ENCODE measurements at regions not wholly inside any gene's neighbourhood (a gene's known extent, or its start where the extent isn't known, plus 50 kb on each side); places are given as distances from the start of the nearest gene placed in this dataset.

- ChIA-PET CTCF (no interaction called here), POLR2A (no interaction called here)
- TF ChIP-seq ARNT (IDR thresholded peaks at IDR 0.05) (no peak), L3MBTL2 (conservative IDR thresholded peaks at IDR 0.05) (no peak), FOXK2 (IDR thresholded peaks at IDR 0.05) (no peak), ZNF384 (IDR thresholded peaks at IDR 0.05) (no peak), FOXA1 (IDR thresholded peaks at IDR 0.05) (no peak), BHLHE40 (IDR thresholded peaks at IDR 0.05; ENCODE audit: borderline replicate concordance) (no peak), ELF4 (IDR thresholded peaks at IDR 0.05) (no peak), PKNOX1 (IDR thresholded peaks at IDR 0.05) (no peak), CTBP1 (IDR thresholded peaks at IDR 0.05; ENCODE audit: borderline replicate concordance) (no peak), NFRKB (IDR thresholded peaks at IDR 0.05) (no peak), HDGF (IDR thresholded peaks at IDR 0.05; ENCODE audit: borderline replicate concordance) (no peak), LEF1 (IDR thresholded peaks at IDR 0.05; ENCODE audit: borderline replicate concordance) (no peak), FOXM1 (IDR thresholded peaks at IDR 0.05; ENCODE audit: borderline replicate concordance) (no peak), SP1 (IDR thresholded peaks at IDR 0.05) (no peak), TARDBP (IDR thresholded peaks at IDR 0.05) (no peak), SUZ12 (IDR thresholded peaks at IDR 0.05) (no peak)
- no peak for DNase-seq (ENCODE audit: extremely low spot score)
Observed at GRCh38 chr3:21235491-21235890, 515.5 kb downstream of the ZNF385D start.

GRCh38 chr3:21234933-21235332, 516.1 kb downstream of the ZNF385D start:
- TF ChIP-seq FOXK2 (IDR thresholded peaks at IDR 0.05) (no peak), HDGF (IDR thresholded peaks at IDR 0.05; ENCODE audit: borderline replicate concordance) (no peak), ARNT (IDR thresholded peaks at IDR 0.05) (no peak), ELF4 (IDR thresholded peaks at IDR 0.05) (no peak), TARDBP (IDR thresholded peaks at IDR 0.05) (no peak), L3MBTL2 (conservative IDR thresholded peaks at IDR 0.05) (no peak), ZNF384 (IDR thresholded peaks at IDR 0.05) (no peak), SUZ12 (IDR thresholded peaks at IDR 0.05) (no peak), FOXM1 (IDR thresholded peaks at IDR 0.05; ENCODE audit: borderline replicate concordance) (no peak)
- CTCF ChIA-PET = no interaction called here
- no peak for DNase-seq (ENCODE audit: extremely low spot score)
- POLR2A ChIA-PET = no interaction called here

- no peak for TF ChIP-seq L3MBTL2 (conservative IDR thresholded peaks at IDR 0.05)
- TF ChIP-seq SP1 (IDR thresholded peaks at IDR 0.05) = no peak
- no peak for TF ChIP-seq HDGF (IDR thresholded peaks at IDR 0.05; ENCODE audit: borderline replicate concordance)
- TF ChIP-seq BHLHE40 (IDR thresholded peaks at IDR 0.05; ENCODE audit: borderline replicate concordance) = no peak
- no peak for TF ChIP-seq TARDBP (IDR thresholded peaks at IDR 0.05)
- TF ChIP-seq ELF4 (IDR thresholded peaks at IDR 0.05) = no peak
- TF ChIP-seq NFRKB (IDR thresholded peaks at IDR 0.05) = no peak
- no peak for TF ChIP-seq PKNOX1 (IDR thresholded peaks at IDR 0.05)
- no peak for TF ChIP-seq SUZ12 (IDR thresholded peaks at IDR 0.05)
- TF ChIP-seq FOXA1 (IDR thresholded peaks at IDR 0.05) = no peak
- TF ChIP-seq LEF1 (IDR thresholded peaks at IDR 0.05; ENCODE audit: borderline replicate concordance) = no peak
- TF ChIP-seq FOXM1 (IDR thresholded peaks at IDR 0.05; ENCODE audit: borderline replicate concordance) = no peak
- TF ChIP-seq CTBP1 (IDR thresholded peaks at IDR 0.05; ENCODE audit: borderline replicate concordance) = no peak
- TF ChIP-seq ZNF384 (IDR thresholded peaks at IDR 0.05) = no peak
- TF ChIP-seq FOXK2 (IDR thresholded peaks at IDR 0.05) = no peak
- no peak for TF ChIP-seq ARNT (IDR thresholded peaks at IDR 0.05)
- DNase-seq (ENCODE audit: extremely low spot score) = no peak
- POLR2A ChIA-PET = no interaction called here
- CTCF ChIA-PET = no interaction called here
Observed at GRCh38 chr3:21229426-21230135, 521.4 kb downstream of the ZNF385D start.

GRCh38 chr3:21226086-21226485, 524.9 kb downstream of the ZNF385D start:
- ChIA-PET CTCF (no interaction called here), POLR2A (no interaction called here)
- no peak for TF ChIP-seq FOXK2 (IDR thresholded peaks at IDR 0.05)
- no peak for TF ChIP-seq TARDBP (IDR thresholded peaks at IDR 0.05)
- no peak for TF ChIP-seq BHLHE40 (IDR thresholded peaks at IDR 0.05; ENCODE audit: borderline replicate concordance)
- no peak for TF ChIP-seq ELF4 (IDR thresholded peaks at IDR 0.05)
- TF ChIP-seq FOXA1 (IDR thresholded peaks at IDR 0.05) = no peak
- no peak for TF ChIP-seq PKNOX1 (IDR thresholded peaks at IDR 0.05)
- no peak for TF ChIP-seq SUZ12 (IDR thresholded peaks at IDR 0.05)
- no peak for TF ChIP-seq FOXM1 (IDR thresholded peaks at IDR 0.05; ENCODE audit: borderline replicate concordance)
- no peak for TF ChIP-seq HDGF (IDR thresholded peaks at IDR 0.05; ENCODE audit: borderline replicate concordance)
- no peak for TF ChIP-seq LEF1 (IDR thresholded peaks at IDR 0.05; ENCODE audit: borderline replicate concordance)
- TF ChIP-seq NFRKB (IDR thresholded peaks at IDR 0.05) = no peak
- TF ChIP-seq CTBP1 (IDR thresholded peaks at IDR 0.05; ENCODE audit: borderline replicate concordance) = no peak
- DNase-seq (ENCODE audit: extremely low spot score) = no peak

- ChIA-PET CTCF (no interaction called here), POLR2A (no interaction called here)
- no peak for TF ChIP-seq FOXK2 (IDR thresholded peaks at IDR 0.05)
- no peak for TF ChIP-seq ZNF384 (IDR thresholded peaks at IDR 0.05)
- TF ChIP-seq ARNT (IDR thresholded peaks at IDR 0.05) = no peak
- no peak for TF ChIP-seq HDGF (IDR thresholded peaks at IDR 0.05; ENCODE audit: borderline replicate concordance)
- no peak for TF ChIP-seq PKNOX1 (IDR thresholded peaks at IDR 0.05)
- TF ChIP-seq BHLHE40 (IDR thresholded peaks at IDR 0.05; ENCODE audit: borderline replicate concordance) = no peak
- DNase-seq (ENCODE audit: extremely low spot score) = no peak
Observed at GRCh38 chr3:21220944-21221343, 530.1 kb downstream of the ZNF385D start.

Measured in HEK293T (cell line).